Suprapubic skin (tissue), 4 donors: ENCODE measurements at regions not wholly inside any gene's neighbourhood (a gene's known extent, or its start where the extent isn't known, plus 50 kb on each side); places are given as distances from the start of the nearest gene placed in this dataset.

Experiments used
- DNase-seq, 2 donors: peaks; one replicate each; pipeline ENCODE4 v3.0.0-alpha.2; 2019; ENCODE audit warnings: low spot score in 2 of 2
- H3K27ac ChIP-seq: fragments of 200-600 bp; sonication (generic); one replicate; pipeline ENCODE4 v1.5.1; 2019
- H3K27me3 ChIP-seq: fragments of 200-600 bp; sonication (generic); one replicate; pipeline ENCODE4 v1.5.1; 2019
- H3K36me3 ChIP-seq: fragments of 200-600 bp; sonication (generic); one replicate; pipeline ENCODE4 v1.5.1; 2019
- H3K4me1 ChIP-seq: fragments of 200-600 bp; sonication (generic); one replicate; pipeline ENCODE4 v1.5.1; 2019
- H3K4me3 ChIP-seq: fragments of 200-600 bp; sonication (generic); one replicate; pipeline ENCODE4 v1.5.1; 2019; ENCODE audit warnings: mild to moderate bottlenecking
- H3K9me3 ChIP-seq: fragments of 200-600 bp; sonication (generic); one replicate; pipeline ENCODE4 v1.5.1; 2019
- CTCF ChIP-seq, 2 donors: fragments of 200-600 bp in 1 of 2; fragments of 450-650 bp in 1 of 2; sonication (generic) in 1 of 2; IDR thresholded peaks; one replicate each; pipeline ENCODE4 v1.5.1; 2016 to 2019; ENCODE audit warnings: antibody characterized with exemption in 2 of 2, mild to moderate bottlenecking in 1 of 2, moderate library complexity in 1 of 2
- EP300 ChIP-seq: sonication (generic); formaldehyde crosslinking; IDR thresholded peaks from one replicate; pipeline ENCODE4 v1.6.1; 2017; ENCODE audit warnings: antibody characterized with exemption
- POLR2A ChIP-seq, 2 donors: fragments of 450-650 bp; IDR thresholded peaks; one replicate each; pipeline ENCODE4 v1.6.1; 2017; ENCODE audit warnings: antibody characterized with exemption in 2 of 2, mild to moderate bottlenecking in 2 of 2, moderate library complexity in 2 of 2
- POLR2AphosphoS5 ChIP-seq, 3 donors: sonication (generic); formaldehyde crosslinking; IDR thresholded peaks; one replicate each; pipeline ENCODE4 v1.6.1; 2017; ENCODE audit warnings: antibody characterized with exemption in 3 of 3
- WGBS: methylation state at CpG from one replicate; pipeline ENCODE4 v1.1.5; 2018; 5-methylcytosine and 5-hydroxymethylcytosine counted together

- Histone ChIP-seq H3K36me3 (no peaks in the 10 kb centered on the region), H3K4me3 (no peak overlapping the region), H3K27ac (no peak overlapping the region), H3K9me3 (no peaks in the 10 kb centered on the region), H3K4me1 (peaks cover 9% of the 10 kb centered on the region), H3K27me3 (no peaks in the 10 kb centered on the region)
- no peak for DNase-seq
- no peak for TF ChIP-seq POLR2AphosphoS5 (IDR thresholded peaks at IDR 0.05)
- TF ChIP-seq POLR2A (IDR thresholded peaks at IDR 0.05), result no peak
- no peak for TF ChIP-seq CTCF (IDR thresholded peaks at IDR 0.05)
- TF ChIP-seq EP300, result no peak
- 76% methylated on average over 4 of the region's 4 CpGs for WGBS
Measured at GRCh38 chr17:72284806-72285205, 164.0 kb downstream of the SOX9 start.

- H3K9me3 ChIP-seq, result no peaks in the 10 kb centered on the region
- 69% methylated on average over 4 of the region's 4 CpGs for WGBS
- no peaks in the 10 kb centered on the region for H3K36me3 ChIP-seq
- H3K27me3 ChIP-seq, result no peaks in the 10 kb centered on the region
- no peak overlapping the region for H3K4me3 ChIP-seq
- no peak overlapping the region for H3K27ac ChIP-seq
- TF ChIP-seq EP300, result no peak
- TF ChIP-seq CTCF (IDR thresholded peaks at IDR 0.05), result no peak
- TF ChIP-seq POLR2A (IDR thresholded peaks at IDR 0.05), result no peak
- TF ChIP-seq POLR2AphosphoS5 (IDR thresholded peaks at IDR 0.05), result no peak
- no peak for DNase-seq
- H3K4me1 ChIP-seq, result peaks cover 9% of the 10 kb centered on the region
Measured at GRCh38 chr17:72287586-72287985, 166.8 kb downstream of the SOX9 start.

- Histone ChIP-seq H3K27me3 (no peaks in the 10 kb centered on the region), H3K36me3 (no peaks in the 10 kb centered on the region), H3K4me3 (no peak overlapping the region), H3K27ac (no peak overlapping the region), H3K9me3 (no peaks in the 10 kb centered on the region), H3K4me1 (peaks cover 9% of the 10 kb centered on the region)
- TF ChIP-seq EP300 (no peak), POLR2A (IDR thresholded peaks at IDR 0.05) (no peak), CTCF (IDR thresholded peaks at IDR 0.05) (no peak), POLR2AphosphoS5 (IDR thresholded peaks at IDR 0.05) (no peak)
- 71% methylated on average over 3 of the region's 3 CpGs for WGBS
- DNase-seq, result no peak
Measured at GRCh38 chr17:72294487-72294893, 173.7 kb downstream of the SOX9 start.

- Histone ChIP-seq H3K9me3 (no peaks in the 10 kb centered on the region), H3K4me1 (peaks cover 9% of the 10 kb centered on the region), H3K27me3 (no peaks in the 10 kb centered on the region), H3K4me3 (no peak overlapping the region), H3K27ac (no peak overlapping the region), H3K36me3 (no peaks in the 10 kb centered on the region)
- 66% methylated on average over 4 of the region's 4 CpGs for WGBS
- TF ChIP-seq POLR2A (IDR thresholded peaks at IDR 0.05) (no peak), POLR2AphosphoS5 (IDR thresholded peaks at IDR 0.05) (no peak), CTCF (IDR thresholded peaks at IDR 0.05) (no peak), EP300 (no peak)
- DNase-seq, result no peak
Measured at GRCh38 chr17:72295916-72296315, 175.1 kb downstream of the SOX9 start.

- no peak for DNase-seq
- WGBS, result 33% methylated on average over 1 of the region's 1 CpG
- peaks cover 9% of the 10 kb centered on the region for H3K4me1 ChIP-seq
- no peak overlapping the region for H3K27ac ChIP-seq
- no peaks in the 10 kb centered on the region for H3K9me3 ChIP-seq
- TF ChIP-seq POLR2A (IDR thresholded peaks at IDR 0.05) (no peak), CTCF (IDR thresholded peaks at IDR 0.05) (no peak), POLR2AphosphoS5 (IDR thresholded peaks at IDR 0.05) (no peak), EP300 (no peak)
- no peaks in the 10 kb centered on the region for H3K36me3 ChIP-seq
- no peaks in the 10 kb centered on the region for H3K27me3 ChIP-seq
- no peak overlapping the region for H3K4me3 ChIP-seq
Measured at GRCh38 chr17:72296456-72296855, 175.6 kb downstream of the SOX9 start.
